A549 (cell line): ENCODE measurements at regions not wholly inside any gene's neighbourhood (a gene's known extent, or its start where the extent isn't known, plus 50 kb on each side); places are given as distances from the start of the nearest gene placed in this dataset.

Experiments
- ATAC-seq, 2 experiments: fragments of 200-7000 bp in 1 of 2; fragments of >200 bp in 1 of 2; cut with Nextera tagmentation in 1 of 2; cut with Tn5 transposase in 1 of 2; 3 replicates each; pipeline versions ENCODE4 v1.8.0 to v1.9.1; 2018 to 2020; ENCODE audit warnings: mild to moderate bottlenecking in 1 of 2, moderate library complexity in 1 of 2
- CTCF ChIA-PET: fragments of 300-600 bp; sonication (Branson Sonifier 250); formaldehyde crosslinking; extraction: SDS; loops from one replicate; lab custom pipeline; 2021; ENCODE audit warnings: antibody characterized with exemption, inconsistent platforms; lab: Yijun Ruan, JAX
- POLR2A ChIA-PET: fragments of 350-600 bp; formaldehyde crosslinking; extraction: SDS; loops from one replicate; lab custom pipeline; 2021; ENCODE audit warnings: antibody characterized with exemption, inconsistent platforms; lab: Yijun Ruan, JAX
- DNase-seq, 2 experiments: peaks; one replicate each; pipeline versions ENCODE4 v3.0.0 to v3.0.0-alpha.2; 2011 to 2016; ENCODE audit warnings: low read depth in 1 of 2, low spot score in 1 of 2
- FAIRE-seq: peaks from 2 replicates; lab custom pipeline; 2011; peaks lifted over from hg19 to GRCh38; lab: Jason Lieb, UNC
- H3K27ac ChIP-seq, 2 experiments: fragments of >200 bp; sonication (Bioruptor Twin); formaldehyde crosslinking; 3 replicates each; pipeline ENCODE4 v1.5.1; 2016 to 2017
- H3K4me1 ChIP-seq: fragments of >200 bp; sonication (Bioruptor Twin); formaldehyde crosslinking; 3 replicates; pipeline ENCODE4 v1.6.1; 2016
- H3K4me2 ChIP-seq: fragments of >200 bp; sonication (Bioruptor Twin); formaldehyde crosslinking; 3 replicates; pipeline ENCODE4 v1.6.1; 2016
- H3K4me3 ChIP-seq: fragments of >200 bp; sonication (Bioruptor Twin); formaldehyde crosslinking; 3 replicates; pipeline ENCODE4 v1.5.1; 2016
- H3K9me3 ChIP-seq: fragments of >200 bp; sonication (Bioruptor Twin); formaldehyde crosslinking; 3 replicates; pipeline ENCODE4 v1.6.1; 2016
- BHLHE40 ChIP-seq: IDR thresholded peaks from 2 replicates; pipeline ENCODE4 v1.6.1; 2012; ENCODE audit warnings: low read depth, low read length, inconsistent platforms
- CBX2 ChIP-seq: fragments of 200-600 bp; sonication (generic); IDR thresholded peaks from 2 replicates; pipeline ENCODE4 v1.6.1; 2016; ENCODE audit warnings: low read depth, mild to moderate bottlenecking, borderline replicate concordance
- CHD2 ChIP-seq: fragments of 150-350 bp; IDR thresholded peaks from 2 replicates; pipeline ENCODE4 v1.6.1; 2014; ENCODE audit warnings: low read length; ENCODE audit not compliant: partially characterized antibody
- CHD4 ChIP-seq: fragments of 200-600 bp; sonication (generic); IDR thresholded peaks from 2 replicates; pipeline ENCODE4 v1.6.1; 2016; ENCODE audit warnings: antibody characterized with exemption, mild to moderate bottlenecking, borderline replicate concordance
- E2F6 ChIP-seq: IDR thresholded peaks from 2 replicates; pipeline ENCODE4 v1.6.1; 2012; ENCODE audit warnings: low read depth, borderline replicate concordance
- ELK1 ChIP-seq: fragments of 150-350 bp; IDR thresholded peaks from 2 replicates; pipeline ENCODE4 v1.6.1; 2014; ENCODE audit warnings: low read depth, mild to moderate bottlenecking, low read length
- EP300 ChIP-seq, 2 experiments: fragments of >200 bp; sonication (Bioruptor Twin); formaldehyde crosslinking; IDR thresholded peaks; 2 replicates in 1 of 2; 3 replicates in 1 of 2; pipeline ENCODE4 v1.6.1; 2016 to 2017
- ESRRA ChIP-seq: fragments of 150-350 bp; IDR thresholded peaks from 2 replicates; pipeline ENCODE4 v1.6.1; 2014; ENCODE audit warnings: mild to moderate bottlenecking, low read length, borderline replicate concordance
- FOSB ChIP-seq: fragments of 250-450 bp; sonication (Bioruptor Pico); IDR thresholded peaks from 2 replicates; pipeline ENCODE4 v1.5.0; 2020; ENCODE audit warnings: mild to moderate bottlenecking, moderate library complexity
- FOSL2 ChIP-seq, 2 experiments: fragments of 450-650 bp in 1 of 2; fragments of >200 bp in 1 of 2; sonication (Bioruptor Twin) in 1 of 2; formaldehyde crosslinking; IDR thresholded peaks; 2 replicates each; pipeline versions ENCODE4 v1.5.0 to v1.6.1; 2016 to 2020; ENCODE audit warnings: mild to moderate bottlenecking in 1 of 2, moderate library complexity in 1 of 2
- GATA3 ChIP-seq: IDR thresholded peaks from 2 replicates; pipeline ENCODE4 v1.6.1; 2012; ENCODE audit warnings: borderline replicate concordance
- HOXA7 ChIP-seq: fragments of 250-450 bp; sonication (Bioruptor Pico); IDR thresholded peaks from 2 replicates; pipeline ENCODE4 v1.5.0; 2020; ENCODE audit warnings: mild to moderate bottlenecking, moderate library complexity
- HOXB5 ChIP-seq: fragments of 250-450 bp; sonication (Bioruptor Pico); IDR thresholded peaks from 2 replicates; pipeline ENCODE4 v1.5.0; 2020; ENCODE audit warnings: mild to moderate bottlenecking, moderate library complexity
- JUNB ChIP-seq: fragments of >200 bp; sonication (Bioruptor Twin); formaldehyde crosslinking; IDR thresholded peaks from 2 replicates; pipeline ENCODE4 v1.6.1; 2016
- KDM1A ChIP-seq: fragments of 200-600 bp; sonication (generic); IDR thresholded peaks from 2 replicates; pipeline ENCODE4 v1.6.1; 2016; ENCODE audit warnings: low read depth, mild to moderate bottlenecking
- KDM5A ChIP-seq: fragments of 200-600 bp; sonication (generic); IDR thresholded peaks from 2 replicates; pipeline ENCODE4 v1.6.1; 2016; ENCODE audit warnings: antibody characterized with exemption, mild to moderate bottlenecking
- MAFK ChIP-seq: fragments of 450-650 bp; IDR thresholded peaks from 2 replicates; pipeline ENCODE4 v1.6.1; 2014; ENCODE audit not compliant: partially characterized antibody
- MAZ ChIP-seq: fragments of 150-350 bp; IDR thresholded peaks from 2 replicates; pipeline ENCODE4 v1.6.1; 2014; ENCODE audit warnings: antibody characterized with exemption, low read depth, low read length, borderline replicate concordance
- POLR2A ChIP-seq: IDR thresholded peaks from 2 replicates; pipeline ENCODE4 v1.6.1; 2012; ENCODE audit warnings: mild to moderate bottlenecking, low read length
- RCOR1 ChIP-seq: fragments of 150-350 bp; IDR thresholded peaks from 2 replicates; pipeline ENCODE4 v1.6.1; 2014; ENCODE audit warnings: antibody characterized with exemption, low read length, low read depth
- RNF2 ChIP-seq: fragments of 200-600 bp; sonication (generic); IDR thresholded peaks from 2 replicates; pipeline ENCODE4 v1.6.1; 2016; ENCODE audit warnings: low read depth, mild to moderate bottlenecking, antibody characterized with exemption, moderate library complexity, borderline replicate concordance
- ZNF302 ChIP-seq: fragments of 250-450 bp; sonication (Bioruptor Pico); IDR thresholded peaks from 2 replicates; pipeline ENCODE4 v1.9.0; 2021; ENCODE audit warnings: inconsistent platforms, mild to moderate bottlenecking, moderate library complexity
- WGBS: methylation state at CpG from one replicate; pipeline ENCODE4 v1.1.6; 2017; ENCODE audit errors: missing lambda C conversion rate; 5-methylcytosine and 5-hydroxymethylcytosine counted together
- TF ChIP-seq, protein P1 (sequence below): fragments of >200 bp; sonication (Bioruptor Twin); formaldehyde crosslinking; IDR thresholded peaks from 3 replicates; pipeline ENCODE4 v1.6.1; 2016

- H3K9me3 ChIP-seq: no peaks in the 10 kb centered on the region; the same call in 2 of the 3 replicates
- H3K4me1 ChIP-seq: no peaks in the 10 kb centered on the region
- no peak for DNase-seq
- no peak overlapping the region for H3K4me3 ChIP-seq
- CTCF ChIA-PET: interaction anchor here (0.7 kb wide), 1 partner anchor 50 kb away, joined by 3 read pairs; no protein-coding TSS in a partner anchor
- 98% methylated on average over 4 of the region's 7 CpGs for WGBS
- no peak for FAIRE-seq
- TF ChIP-seq BHLHE40: no peak
- TF ChIP-seq CHD2: no peak
- no peak for TF ChIP-seq MAZ
- POLR2A ChIA-PET: no interaction called here
- no peak overlapping the region for H3K27ac ChIP-seq
- H3K4me2 ChIP-seq: no peak overlapping the region
- no peak for ATAC-seq
Measured at GRCh38 chr18:22276334-22276713, 106.9 kb downstream of the GATA6 start.

DNA sequence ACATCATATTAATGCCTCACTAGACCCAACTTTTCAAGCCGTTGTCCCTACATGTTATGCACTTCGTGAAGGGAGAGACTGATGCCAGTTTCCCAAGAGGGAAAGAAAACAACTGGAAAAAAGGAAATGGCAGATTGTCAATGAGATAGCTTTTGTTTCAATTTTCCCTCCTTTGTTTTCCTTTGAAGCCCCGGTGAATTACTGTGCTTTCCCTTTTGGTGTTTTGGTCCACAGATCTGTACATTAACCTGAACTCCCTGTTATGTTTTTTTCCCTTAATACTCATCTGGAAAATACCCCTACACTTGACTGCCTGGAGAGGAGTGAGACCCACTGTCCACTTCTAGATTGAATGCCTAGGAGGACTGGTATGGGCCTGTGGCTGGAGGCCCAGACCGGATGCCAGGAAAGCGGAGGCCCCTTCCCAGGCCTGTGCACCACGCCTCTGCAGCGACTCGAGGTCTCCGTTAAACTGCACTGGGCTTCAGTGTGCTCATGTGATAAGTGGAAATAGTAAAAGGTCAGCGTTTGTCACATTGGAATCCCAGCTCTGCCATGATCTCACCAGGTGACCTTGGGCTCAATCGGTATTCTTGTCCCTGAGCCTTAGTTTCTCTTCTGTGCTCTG lies 106.4 kb downstream of the GATA6 start:
- ATAC-seq (no peak), FAIRE-seq (no peak), DNase-seq (no peak)
- no peak overlapping the region for H3K27ac ChIP-seq
- H3K4me2 ChIP-seq: no peak overlapping the region
- no peak overlapping the region for H3K4me3 ChIP-seq
- ChIA-PET POLR2A (no interaction called here), CTCF (interaction anchor here (0.7 kb wide), 1 partner anchor 51 kb away, joined by 3 read pairs; no protein-coding TSS in a partner anchor)
- 74% methylated on average over 9 of the region's 11 CpGs for WGBS
- H3K9me3 ChIP-seq: no peaks in the 10 kb centered on the region; the same call in 2 of the 3 replicates
- TF ChIP-seq KDM1A (no peak), MAZ (no peak), ELK1 (no peak), RNF2 (no peak)
- TF ChIP-seq, protein P1, sequence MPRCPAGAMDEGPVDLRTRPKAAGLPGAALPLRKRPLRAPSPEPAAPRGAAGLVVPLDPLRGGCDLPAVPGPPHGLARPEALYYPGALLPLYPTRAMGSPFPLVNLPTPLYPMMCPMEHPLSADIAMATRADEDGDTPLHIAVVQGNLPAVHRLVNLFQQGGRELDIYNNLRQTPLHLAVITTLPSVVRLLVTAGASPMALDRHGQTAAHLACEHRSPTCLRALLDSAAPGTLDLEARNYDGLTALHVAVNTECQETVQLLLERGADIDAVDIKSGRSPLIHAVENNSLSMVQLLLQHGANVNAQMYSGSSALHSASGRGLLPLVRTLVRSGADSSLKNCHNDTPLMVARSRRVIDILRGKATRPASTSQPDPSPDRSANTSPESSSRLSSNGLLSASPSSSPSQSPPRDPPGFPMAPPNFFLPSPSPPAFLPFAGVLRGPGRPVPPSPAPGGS: no peak
- H3K4me1 ChIP-seq: no peaks in the 10 kb centered on the region

- no peak overlapping the region for H3K4me3 ChIP-seq
- H3K4me1 ChIP-seq: no peaks in the 10 kb centered on the region
- no peak for FAIRE-seq
- no peak overlapping the region for H3K4me2 ChIP-seq
- POLR2A ChIA-PET: no interaction called here
- no peak for ATAC-seq
- H3K9me3 ChIP-seq: no peaks in the 10 kb centered on the region; the same call in 2 of the 3 replicates
- CTCF ChIA-PET: interaction anchor here (1.6 kb wide), 1 partner anchor 31 kb away, joined by 3 read pairs; no protein-coding TSS in a partner anchor
- no peak overlapping the region for H3K27ac ChIP-seq
- DNase-seq: no peak
- WGBS: 80% methylated on average over 5 of the region's 5 CpGs
- TF ChIP-seq CBX2 (no peak), RCOR1 (no peak), CHD4 (no peak), E2F6 (no peak), POLR2A (no peak), EP300 (IDR thresholded peaks at IDR 0.05) (no peak), MAFK (no peak), HOXA7 (CRISPR knock-in tag) (no peak), GATA3 (no peak), FOSL2 (IDR thresholded peaks at IDR 0.05) (no peak), FOSL2 (CRISPR knock-in tag; IDR thresholded peaks at IDR 0.05) (no peak), BHLHE40 (no peak), HOXB5 (CRISPR knock-in tag) (no peak), FOSB (CRISPR knock-in tag) (no peak), ESRRA (no peak), ZNF302 (CRISPR knock-in tag) (no peak), JUNB (no peak), KDM5A (no peak)
- TF ChIP-seq, protein P1: no peak
Measured at GRCh38 chr18:22273101-22274039, 104.0 kb downstream of the GATA6 start.
